ENCODE measurements at regions not wholly inside any gene's neighbourhood (a gene's known extent, or its start where the extent isn't known, plus 50 kb on each side); places are given as distances from the start of the nearest gene placed in this dataset.

DNA sequence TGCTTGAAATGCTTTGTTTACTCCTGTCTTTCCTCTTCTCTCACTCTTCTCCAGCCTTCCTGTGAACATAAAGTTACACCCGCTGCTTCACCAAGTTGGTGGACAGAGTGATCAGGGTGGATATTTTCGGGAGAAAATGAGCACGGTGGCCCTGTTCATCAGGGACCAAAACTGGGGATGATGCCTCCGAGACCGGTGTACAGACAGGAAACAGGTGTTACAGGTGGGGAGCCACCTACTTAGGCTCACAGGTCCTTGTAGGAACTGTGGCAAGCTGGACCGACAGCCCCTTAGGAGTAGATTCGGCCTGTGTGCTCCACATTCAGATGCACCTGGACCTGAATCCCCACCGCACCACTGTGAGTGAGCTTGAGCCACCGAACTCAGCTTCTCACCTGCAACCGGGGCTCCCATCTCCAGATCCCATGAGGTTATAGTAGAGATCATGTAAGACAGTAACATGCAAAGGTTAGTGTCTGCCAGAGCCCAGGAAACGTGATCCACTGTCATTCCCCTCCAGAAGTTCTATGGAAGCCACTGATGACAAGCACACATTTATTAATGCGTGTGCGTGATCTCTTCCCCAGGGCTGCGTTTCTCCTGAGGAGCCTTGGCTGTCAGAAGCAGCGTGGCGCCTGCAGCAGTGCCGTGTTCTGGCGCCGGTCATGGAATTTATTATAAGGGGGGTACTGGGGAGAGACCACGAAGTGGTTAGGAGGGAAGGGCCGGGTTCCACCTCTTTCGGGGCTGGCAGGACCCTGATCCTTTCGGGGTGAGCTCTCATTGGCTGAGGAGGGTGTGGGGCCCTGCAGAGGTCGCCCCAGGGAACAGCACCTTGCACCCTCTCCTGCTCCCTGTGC, 94.2 kb downstream of the ERMARD start:
- no peak overlapping the region for H3K4me3 ChIP-seq (ENCODE audit: low read depth, low read length)
- TF ChIP-seq, protein P1, sequence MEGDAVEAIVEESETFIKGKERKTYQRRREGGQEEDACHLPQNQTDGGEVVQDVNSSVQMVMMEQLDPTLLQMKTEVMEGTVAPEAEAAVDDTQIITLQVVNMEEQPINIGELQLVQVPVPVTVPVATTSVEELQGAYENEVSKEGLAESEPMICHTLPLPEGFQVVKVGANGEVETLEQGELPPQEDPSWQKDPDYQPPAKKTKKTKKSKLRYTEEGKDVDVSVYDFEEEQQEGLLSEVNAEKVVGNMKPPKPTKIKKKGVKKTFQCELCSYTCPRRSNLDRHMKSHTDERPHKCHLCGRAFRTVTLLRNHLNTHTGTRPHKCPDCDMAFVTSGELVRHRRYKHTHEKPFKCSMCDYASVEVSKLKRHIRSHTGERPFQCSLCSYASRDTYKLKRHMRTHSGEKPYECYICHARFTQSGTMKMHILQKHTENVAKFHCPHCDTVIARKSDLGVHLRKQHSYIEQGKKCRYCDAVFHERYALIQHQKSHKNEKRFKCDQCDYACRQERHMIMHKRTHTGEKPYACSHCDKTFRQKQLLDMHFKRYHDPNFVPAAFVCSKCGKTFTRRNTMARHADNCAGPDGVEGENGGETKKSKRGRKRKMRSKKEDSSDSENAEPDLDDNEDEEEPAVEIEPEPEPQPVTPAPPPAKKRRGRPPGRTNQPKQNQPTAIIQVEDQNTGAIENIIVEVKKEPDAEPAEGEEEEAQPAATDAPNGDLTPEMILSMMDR (conservative IDR thresholded peaks at IDR 0.05; ENCODE audit: low read depth, low read length): no peak
- no peak for DNase-seq (ENCODE audit: low read depth)

DNA sequence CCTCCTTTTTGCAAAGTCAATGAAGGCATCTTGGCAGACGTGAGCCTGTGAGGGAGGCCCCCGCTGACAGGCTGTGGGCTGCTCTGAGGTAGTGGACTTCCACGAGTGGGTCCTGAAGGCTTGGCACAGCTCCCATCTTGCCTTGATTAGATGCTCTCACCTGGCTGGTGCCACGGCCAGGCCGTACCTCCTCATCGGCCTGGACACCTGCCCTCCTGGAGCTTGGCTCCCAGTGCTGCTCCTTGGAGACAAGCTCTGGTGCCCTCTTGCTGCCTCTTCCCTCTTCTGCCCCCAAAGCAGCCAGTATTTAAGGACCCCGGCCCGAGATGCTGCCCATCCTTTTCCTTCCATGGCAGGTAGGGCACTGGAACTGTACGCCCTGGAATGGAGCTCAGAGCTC, 93.5 kb downstream of the ERMARD start:
- no peak for DNase-seq (ENCODE audit: low read depth)
- TF ChIP-seq, protein P1 (conservative IDR thresholded peaks at IDR 0.05; ENCODE audit: low read depth, low read length): no peak
- H3K4me3 ChIP-seq (ENCODE audit: low read depth, low read length): no peak overlapping the region

DNA sequence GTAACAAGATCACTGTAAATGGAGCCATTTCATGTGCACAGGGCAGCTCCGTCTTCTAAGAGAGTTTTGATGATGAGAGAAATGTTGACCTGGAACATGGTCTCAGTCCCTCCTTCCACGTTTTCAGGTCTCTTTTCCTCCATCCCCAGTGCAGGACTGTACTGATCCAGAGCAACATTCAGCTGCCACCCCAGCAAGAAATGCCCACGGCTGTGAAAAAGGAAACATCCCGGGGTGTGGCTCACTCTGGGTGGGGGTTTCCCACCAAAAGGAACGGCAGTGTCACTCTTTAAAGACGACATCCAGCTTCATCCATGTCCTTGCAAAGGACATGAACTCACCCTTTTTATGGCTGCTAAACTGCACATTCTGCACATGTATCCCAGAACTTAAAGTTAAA, 92.6 kb downstream of the ERMARD start:
- TF ChIP-seq, protein P1 (conservative IDR thresholded peaks at IDR 0.05; ENCODE audit: low read depth, low read length): no peak
- DNase-seq (ENCODE audit: low read depth): no peak
- H3K4me3 ChIP-seq (ENCODE audit: low read depth, low read length): no peak overlapping the region

DNA sequence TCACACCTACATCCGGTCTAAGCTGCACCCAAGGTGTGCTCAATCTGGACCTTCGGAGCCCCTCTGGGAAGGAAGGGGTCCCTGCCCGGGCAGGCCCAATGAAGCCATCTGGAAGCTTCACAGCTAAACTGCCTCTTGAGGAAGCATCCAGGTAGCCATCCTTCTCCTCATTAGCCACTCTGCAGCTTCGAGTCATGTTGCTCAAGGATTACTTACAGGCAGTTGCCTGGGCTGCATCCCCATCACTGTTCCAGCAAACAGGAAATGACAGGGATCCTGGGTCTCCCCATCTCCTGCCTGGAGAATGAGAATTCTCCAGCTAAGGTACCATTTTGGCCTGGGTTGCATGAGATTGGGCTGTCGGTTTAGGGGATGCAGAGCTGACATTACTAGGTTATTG, 91.7 kb downstream of the ERMARD start:
- no peak for DNase-seq (ENCODE audit: low read depth)
- TF ChIP-seq, protein P1 (conservative IDR thresholded peaks at IDR 0.05; ENCODE audit: low read depth, low read length): no peak

DNA sequence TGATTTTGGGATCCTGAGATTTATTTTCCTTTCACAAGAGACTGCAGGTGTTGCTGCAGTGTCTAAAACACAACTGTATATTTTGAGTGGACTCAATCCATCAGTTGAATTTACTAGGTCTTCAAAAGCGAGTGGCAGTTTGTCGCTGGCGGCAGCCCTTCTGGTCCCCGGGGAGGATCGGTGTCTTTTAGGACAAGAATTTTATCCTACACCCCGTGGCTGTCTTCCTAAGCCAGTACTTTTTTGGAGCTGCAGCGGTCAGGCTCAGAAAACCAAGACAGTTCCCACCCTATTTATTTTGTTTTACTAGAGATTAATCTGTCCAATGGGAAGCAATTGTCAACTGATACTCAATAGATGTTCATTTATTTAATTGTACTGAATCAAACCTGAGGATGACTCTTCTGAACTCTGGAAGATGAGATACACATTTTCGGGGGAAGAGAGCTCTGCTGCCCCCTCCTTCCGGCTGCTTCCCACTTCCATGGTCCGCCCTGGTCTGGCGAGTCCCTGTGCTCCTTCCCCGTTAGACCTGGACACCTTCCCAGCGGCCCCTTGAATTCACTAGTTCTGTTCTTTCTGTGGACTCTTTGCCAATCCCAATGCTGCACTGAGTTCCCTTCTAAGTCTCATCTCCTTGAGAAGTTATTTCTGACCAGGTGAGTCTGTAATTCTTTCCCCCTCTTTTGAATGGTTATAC, 90.6 kb downstream of the ERMARD start:
- TF ChIP-seq, protein P1 (conservative IDR thresholded peaks at IDR 0.05; ENCODE audit: low read depth, low read length): no peak
- no peak overlapping the region for H3K4me3 ChIP-seq (ENCODE audit: low read depth, low read length)
- DNase-seq (ENCODE audit: low read depth): no peak

More for the DNA sequence above, 91.7 kb downstream of the ERMARD start:
- no peak overlapping the region for H3K4me3 ChIP-seq (ENCODE audit: low read depth, low read length)

DNA sequence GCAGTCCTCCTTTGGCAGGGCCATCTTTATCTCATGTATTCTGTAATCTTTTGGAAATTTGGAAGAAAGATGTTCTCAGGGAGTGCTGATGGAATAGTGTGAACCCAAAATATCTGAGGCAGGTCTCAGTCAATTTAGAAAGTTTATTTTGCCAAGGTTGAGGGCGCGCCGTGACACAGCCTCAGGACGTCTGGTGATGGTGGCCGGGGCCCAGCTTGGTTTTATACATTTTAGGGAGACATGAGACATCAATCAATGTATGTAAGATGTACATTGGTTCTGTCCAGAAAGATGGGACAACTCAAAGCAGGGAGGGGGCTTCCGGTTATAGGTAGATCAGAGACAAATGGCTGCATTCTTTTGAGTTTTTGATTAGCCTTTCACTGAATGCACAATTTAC, 89.8 kb downstream of the ERMARD start:
- H3K4me3 ChIP-seq (ENCODE audit: low read depth, low read length): no peak overlapping the region
- TF ChIP-seq, protein P1 (conservative IDR thresholded peaks at IDR 0.05; ENCODE audit: low read depth, low read length): no peak
- DNase-seq (ENCODE audit: low read depth): no peak

Data from epithelial cell of proximal tubule (primary cell).